CD4-positive, alpha-beta memory T cell (primary cell): ENCODE measurements at regions not wholly inside any gene's neighbourhood (a gene's known extent, or its start where the extent isn't known, plus 50 kb on each side); places are given as distances from the start of the nearest gene placed in this dataset.
"Not testable (repeated sequence)": the region's sequence is repeated elsewhere in the genome, so short reads cannot be mapped to it uniquely, and the experiment has no call there.

Experiments
- CTCF ChIA-PET: fragments of 350-600 bp; sonication (Branson Sonifier 250); formaldehyde crosslinking; loops from one replicate; lab custom pipeline; 2021; ENCODE audit warnings: inconsistent platforms; ENCODE audit not compliant: partially characterized antibody; lab: Charles Lee
- POLR2A ChIA-PET: fragments of 350-600 bp; sonication (Branson Sonifier 250); formaldehyde crosslinking; loops from one replicate; lab custom pipeline; 2021; ENCODE audit not compliant: partially characterized antibody; lab: Charles Lee
- DNase-seq, 5 donors: peaks; one replicate each; pipeline versions ENCODE4 v3.0.0 to v3.0.0-alpha.2; 2020 to 2022; ENCODE audit warnings: mixed read lengths in 1 of 5
- H3K27ac ChIP-seq: one replicate; pipeline ENCODE4 v1.7.0; 2013; ENCODE audit warnings: low read depth, low read length
- H3K27me3 ChIP-seq: 2 replicates; pipeline ENCODE4 v1.7.0; 2013; ENCODE audit warnings: mild to moderate bottlenecking, low read length, moderate library complexity; ENCODE audit not compliant: insufficient read depth
- H3K36me3 ChIP-seq: 2 replicates; pipeline ENCODE4 v1.7.0; 2013; ENCODE audit warnings: mild to moderate bottlenecking, low read length, moderate library complexity; ENCODE audit not compliant: insufficient read depth
- H3K4me1 ChIP-seq: 2 replicates; pipeline ENCODE4 v1.7.0; 2013; ENCODE audit warnings: mild to moderate bottlenecking, low read length, moderate library complexity; ENCODE audit not compliant: insufficient read depth
- H3K4me3 ChIP-seq, 2 donors: one replicate each; pipeline ENCODE4 v1.7.0; 2013; ENCODE audit warnings: low read length in 2 of 2, mild to moderate bottlenecking in 1 of 2
- H3K9me3 ChIP-seq, 2 donors: one replicate each; pipeline ENCODE4 v1.7.0; 2013; ENCODE audit warnings: low read length in 2 of 2, control low read depth in 1 of 2; ENCODE audit not compliant: control insufficient read depth in 1 of 2
- H3K27ac Mint-ChIP-seq, 7 donors: one replicate each; pipeline ENCODE4 v1.8.0; 2020 to 2021; ENCODE audit warnings: mixed read lengths in 7 of 7, mild to moderate bottlenecking in 6 of 7, inconsistent platforms in 3 of 7, moderate library complexity in 3 of 7
- H3K27me3 Mint-ChIP-seq, 2 donors: one replicate each; pipeline ENCODE4 v1.8.0; 2020 to 2021; ENCODE audit warnings: mixed read lengths in 2 of 2
- H3K36me3 Mint-ChIP-seq, 2 donors: one replicate each; pipeline ENCODE4 v1.8.0; 2020 to 2021; ENCODE audit warnings: mixed read lengths in 2 of 2, inconsistent platforms in 1 of 2, mild to moderate bottlenecking in 1 of 2
- H3K4me1 Mint-ChIP-seq, 4 donors: one replicate each; pipeline ENCODE4 v1.8.0; 2020 to 2021; ENCODE audit warnings: mixed read lengths in 4 of 4, mild to moderate bottlenecking in 1 of 4
- H3K4me3 Mint-ChIP-seq, 8 donors: one replicate each; pipeline ENCODE4 v1.8.0; 2020 to 2021; ENCODE audit warnings: mixed read lengths in 8 of 8, mild to moderate bottlenecking in 7 of 8, moderate library complexity in 6 of 8, inconsistent platforms in 3 of 8
- H3K9me3 Mint-ChIP-seq, 8 donors: one replicate each; pipeline ENCODE4 v1.8.0; 2020 to 2021; ENCODE audit warnings: mixed read lengths in 8 of 8, mild to moderate bottlenecking in 5 of 8, inconsistent platforms in 3 of 8, moderate library complexity in 1 of 8
- intact Hi-C: fragments of 100-400 bp; cut with micrococcal nuclease; formaldehyde crosslinking; loops from one replicate; pipeline ENCODE4 v1.15.1; 2023

DNA sequence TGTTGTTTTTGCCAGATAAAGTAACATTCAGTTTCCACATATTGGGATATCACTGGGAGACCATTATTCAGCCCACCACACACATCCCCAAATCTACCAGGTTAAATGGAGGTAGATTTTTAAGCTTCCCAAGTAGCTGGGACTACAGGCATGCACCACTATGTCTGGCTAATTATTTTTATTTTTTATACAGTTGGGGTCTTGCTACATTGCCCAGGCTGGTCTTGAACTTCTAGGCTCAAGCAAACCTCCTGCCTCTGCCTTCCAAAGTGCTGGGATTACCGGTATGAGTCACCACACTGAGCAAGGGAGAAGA, 96.6 kb upstream of the CHD2 start:
- Mint-ChIP-seq H3K4me1 (peaks cover 12 to 25% (median 21%) of the 10 kb centered on the region in 4 donors), H3K27me3 (no peaks in the 10 kb centered on the region), H3K36me3 (no peaks in the 10 kb centered on the region), H3K9me3 (no peaks in the 10 kb centered on the region), H3K4me3 (no peak overlapping the region), H3K27ac (peak overlapping the region in 4 of 7 donors; percentile 53 to 86 (median 56))
- no peaks in the 10 kb centered on the region for H3K36me3 ChIP-seq
- peaks cover 22% of the 10 kb centered on the region for H3K4me1 ChIP-seq
- H3K27me3 ChIP-seq = no peaks in the 10 kb centered on the region
- no peak overlapping the region for H3K4me3 ChIP-seq
- intact Hi-C loops = no loop called here
- no peak overlapping the region for H3K27ac ChIP-seq
- no peak for DNase-seq
- H3K9me3 ChIP-seq = no peaks in the 10 kb centered on the region
- CTCF ChIA-PET = interaction anchor here (0.9 to 2.0 kb wide), 3 partner anchors 104 to 114 kb away, joined by 3 to 8 read pairs (median 3); no protein-coding TSS in a partner anchor
- POLR2A ChIA-PET = interaction anchor here (1.4 to 14.5 kb wide), 3 partner anchors 84 to 111 kb away, joined by 10 to 1104 read pairs (median 592); partner anchors contain the start of gene CHD2

DNA sequence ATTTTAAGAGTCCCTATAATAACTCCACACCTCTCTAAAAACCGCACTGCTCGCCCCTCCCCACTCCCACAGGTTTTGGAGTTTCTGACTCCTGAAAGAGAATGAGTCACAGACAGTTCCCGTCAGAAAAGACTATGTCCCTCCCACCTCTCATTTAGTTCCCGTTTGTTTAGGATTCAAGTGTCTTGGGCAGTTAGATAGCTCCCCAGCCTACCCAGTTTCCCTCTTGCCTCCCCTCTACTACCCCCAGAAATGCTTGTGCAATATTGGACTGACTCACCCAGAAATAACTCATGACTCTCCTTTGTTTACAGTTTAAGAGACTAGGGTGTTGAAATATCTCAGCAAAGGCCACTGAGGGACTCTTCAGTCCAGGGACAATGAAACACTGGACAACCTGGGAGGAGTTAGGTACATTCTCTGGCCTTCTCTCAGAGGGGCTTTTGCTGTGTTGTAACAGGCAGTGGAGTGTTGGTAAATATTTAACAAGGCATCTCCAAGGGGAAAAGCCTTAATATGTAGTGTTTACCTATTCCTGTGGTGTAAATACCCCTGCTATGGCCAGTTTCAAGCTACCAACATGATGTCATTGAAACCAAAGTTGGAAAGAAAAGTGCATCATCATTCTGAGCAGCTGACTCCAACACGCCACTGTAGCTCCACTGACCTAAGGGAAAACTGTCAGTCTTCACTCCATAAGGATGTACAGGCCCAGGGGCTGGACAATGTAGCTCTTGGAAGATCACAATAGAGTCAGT, 96.1 kb upstream of the CHD2 start:
- intact Hi-C loops = no loop called here
- Mint-ChIP-seq H3K9me3 (no peaks in the 10 kb centered on the region), H3K27me3 (no peaks in the 10 kb centered on the region), H3K4me1 (peaks cover 14 to 29% (median 21%) of the 10 kb centered on the region in 4 donors), H3K36me3 (peaks cover 0 to 1% of the 10 kb centered on the region in 2 donors), H3K4me3 (peak overlapping the region in 2 of 8 donors; percentile 30 to 33), H3K27ac (peak overlapping the region; percentile 0 to 86 (median 54))
- H3K9me3 ChIP-seq = no peaks in the 10 kb centered on the region
- ChIA-PET CTCF (interaction anchor here (0.7 to 2.0 kb wide), 3 partner anchors 103 to 1771 kb away, joined by 3 to 8 read pairs (median 3); no protein-coding TSS in a partner anchor), POLR2A (interaction anchor here (0.9 to 14.5 kb wide), 4 partner anchors 83 to 142 kb away, joined by 3 to 1104 read pairs (median 301); partner anchors contain the start of gene CHD2)
- no peak overlapping the region for H3K4me3 ChIP-seq
- no peaks in the 10 kb centered on the region for H3K36me3 ChIP-seq
- no peak overlapping the region for H3K27ac ChIP-seq
- H3K4me1 ChIP-seq = peaks cover 22% of the 10 kb centered on the region
- peak in 1 of 5 donors; percentile 61 for DNase-seq
- H3K27me3 ChIP-seq = no peaks in the 10 kb centered on the region

DNA sequence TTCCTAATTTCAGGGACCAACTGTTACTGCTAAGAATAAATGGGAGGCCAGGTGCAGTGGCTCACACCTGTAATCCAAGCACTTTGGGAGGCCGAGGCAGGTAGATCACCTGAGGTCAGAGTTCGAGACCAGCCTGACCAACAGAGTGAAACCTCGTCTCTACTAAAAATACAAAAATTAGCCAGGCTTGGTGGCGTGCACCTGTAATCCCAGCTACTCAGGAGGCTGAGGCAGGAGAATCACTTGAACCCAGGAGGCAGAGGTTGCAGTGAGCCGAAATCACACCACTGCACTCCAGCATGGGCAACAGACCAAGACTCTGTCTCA, 95.6 kb upstream of the CHD2 start:
- DNase-seq, H3K36me3 Mint-ChIP-seq, H3K27me3 ChIP-seq, H3K4me3 ChIP-seq, H3K27ac ChIP-seq, H3K36me3 ChIP-seq, intact Hi-C loops, H3K9me3 ChIP-seq, H3K9me3 Mint-ChIP-seq, H3K27me3 Mint-ChIP-seq: not testable (repeated sequence)
- CTCF ChIA-PET = interaction anchor here (0.7 to 2.0 kb wide), 2 partner anchors 113 to 1771 kb away, joined by 3 to 8 read pairs; no protein-coding TSS in a partner anchor
- peaks cover 14 to 34% (median 21%) of the 10 kb centered on the region in 4 donors for H3K4me1 Mint-ChIP-seq
- peaks cover 23% of the 10 kb centered on the region for H3K4me1 ChIP-seq
- peak overlapping the region in 1 of 8 donors; percentile 30 for H3K4me3 Mint-ChIP-seq
- peak overlapping the region in 2 of 7 donors; percentile 25 to 58 for H3K27ac Mint-ChIP-seq
- POLR2A ChIA-PET = interaction anchor here (0.9 to 14.5 kb wide), 4 partner anchors 83 to 141 kb away, joined by 3 to 1104 read pairs (median 301); partner anchors contain the start of gene CHD2

DNA sequence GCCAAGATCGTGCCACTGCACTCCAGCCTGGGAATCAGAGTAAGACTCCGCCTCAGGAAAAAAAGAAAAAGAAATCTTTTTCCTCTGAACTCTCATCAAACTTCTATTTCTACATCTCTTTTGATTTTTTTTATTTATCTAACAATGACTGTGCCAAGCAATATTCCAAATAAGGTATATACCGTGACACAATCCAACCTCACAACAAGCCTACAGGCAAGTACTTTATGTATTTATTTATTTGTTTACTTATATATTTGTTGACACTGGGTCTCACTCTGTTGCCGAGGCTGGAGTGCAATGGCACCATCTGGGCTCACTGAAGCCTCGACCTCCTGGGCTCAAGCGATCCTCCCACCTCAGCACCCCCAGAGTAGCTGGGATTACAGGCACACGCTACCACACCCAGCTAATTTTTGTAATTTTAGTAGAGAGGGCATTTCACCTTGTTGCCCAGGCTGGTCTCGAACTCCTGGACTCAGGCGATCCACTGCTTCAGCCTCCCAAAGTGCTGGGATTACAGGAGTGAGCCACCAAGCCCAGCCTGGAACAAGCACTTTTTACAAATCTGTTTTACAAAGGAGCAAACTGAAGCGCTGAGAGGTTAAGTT, 94.9 kb upstream of the CHD2 start:
- no peak overlapping the region for H3K27ac Mint-ChIP-seq
- H3K4me1 Mint-ChIP-seq = peaks cover 15 to 41% (median 25%) of the 10 kb centered on the region in 4 donors

DNA sequence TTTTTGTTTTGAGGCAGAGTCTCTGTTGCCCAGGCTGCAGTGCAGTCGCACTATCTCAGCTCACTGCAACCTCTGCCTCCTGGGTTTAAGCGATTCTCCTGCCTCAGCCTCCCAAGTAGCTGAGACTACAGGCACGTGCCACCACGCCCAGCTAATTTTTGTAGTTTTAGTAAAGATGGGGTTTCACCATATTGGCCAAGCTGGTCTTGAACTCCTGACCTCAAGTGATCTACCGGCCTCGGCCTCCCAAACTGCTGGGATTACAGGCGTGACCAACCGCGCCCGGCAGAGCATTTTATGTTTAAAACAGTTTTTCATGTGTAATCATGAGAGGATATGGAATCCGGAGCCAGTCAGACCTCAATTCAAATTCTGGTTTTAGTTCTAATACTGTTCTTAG, 94.0 kb upstream of the CHD2 start:
- POLR2A ChIA-PET = interaction anchor here (1.0 to 14.5 kb wide), 5 partner anchors 14 to 109 kb away, joined by 4 to 1104 read pairs (median 295); partner anchors contain the start of gene CHD2
- H3K9me3 ChIP-seq, H3K36me3 ChIP-seq, H3K27ac ChIP-seq, DNase-seq, H3K4me3 ChIP-seq, H3K27me3 ChIP-seq, H3K36me3 Mint-ChIP-seq, H3K9me3 Mint-ChIP-seq, intact Hi-C loops, H3K27me3 Mint-ChIP-seq: not testable (repeated sequence)
- Mint-ChIP-seq H3K4me3 (peak overlapping the region in 4 of 8 donors; percentile 3 to 66 (median 42)), H3K27ac (peak overlapping the region in 6 of 7 donors; percentile 45 to 83 (median 76)), H3K4me1 (peaks cover 20 to 50% (median 32%) of the 10 kb centered on the region in 4 donors)
- CTCF ChIA-PET = interaction anchor here (0.9 to 6.1 kb wide), 6 partner anchors 9 to 115 kb away, joined by 3 to 66 read pairs (median 4); no protein-coding TSS in a partner anchor
- peaks cover 39% of the 10 kb centered on the region for H3K4me1 ChIP-seq

More for the DNA sequence above, 94.9 kb upstream of the CHD2 start:
- no peaks in the 10 kb centered on the region for H3K9me3 Mint-ChIP-seq
- H3K9me3 ChIP-seq = no peaks in the 10 kb centered on the region
- H3K4me1 ChIP-seq = peaks cover 29% of the 10 kb centered on the region
- H3K27me3 ChIP-seq = no peaks in the 10 kb centered on the region
- peaks cover 0 to 1% of the 10 kb centered on the region in 2 donors for H3K36me3 Mint-ChIP-seq
- DNase-seq = no peak
- H3K36me3 ChIP-seq = no peaks in the 10 kb centered on the region
- ChIA-PET POLR2A (interaction anchor here (0.7 to 14.5 kb wide), 6 partner anchors 8 to 110 kb away, joined by 3 to 1104 read pairs (median 150); partner anchors contain the start of gene CHD2), CTCF (interaction anchor here (0.9 to 6.1 kb wide), 6 partner anchors 8 to 116 kb away, joined by 3 to 66 read pairs (median 4); no protein-coding TSS in a partner anchor)
- intact Hi-C loops = no loop called here
- H3K27ac ChIP-seq = no peak overlapping the region
- H3K4me3 ChIP-seq = no peak overlapping the region
- no peak overlapping the region for H3K4me3 Mint-ChIP-seq
- no peaks in the 10 kb centered on the region for H3K27me3 Mint-ChIP-seq

DNA sequence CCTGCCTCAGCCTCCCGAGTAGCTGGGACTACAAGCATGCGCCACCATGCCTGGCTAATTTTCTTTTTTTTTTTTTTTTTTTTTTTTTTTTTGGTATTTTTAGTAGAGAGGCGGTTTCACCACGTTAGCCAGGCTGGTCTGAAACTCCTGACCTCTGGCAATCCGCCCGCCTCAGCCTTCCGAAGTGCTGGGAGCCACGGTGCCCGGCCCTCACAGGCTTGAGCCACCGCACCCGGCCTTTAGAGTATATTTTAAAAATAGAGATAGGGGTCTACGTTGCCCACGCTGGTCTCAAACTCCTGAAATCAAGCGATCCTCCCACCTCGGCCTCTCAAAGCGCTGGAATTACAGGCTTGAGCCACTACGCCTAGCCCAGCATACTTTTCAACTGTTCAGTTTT, 93.4 kb upstream of the CHD2 start:
- no peak overlapping the region for H3K27ac ChIP-seq
- peaks cover 45% of the 10 kb centered on the region for H3K4me1 ChIP-seq
- Mint-ChIP-seq H3K27me3 (no peaks in the 10 kb centered on the region), H3K27ac (peak overlapping the region in 3 of 7 donors; percentile 15 to 93 (median 53)), H3K4me1 (peaks cover 24 to 56% (median 35%) of the 10 kb centered on the region in 4 donors), H3K4me3 (no peak overlapping the region), H3K36me3 (peaks cover 0 to 1% of the 10 kb centered on the region in 2 donors), H3K9me3 (no peaks in the 10 kb centered on the region)
- H3K27me3 ChIP-seq = no peaks in the 10 kb centered on the region
- intact Hi-C loops = no loop called here
- H3K36me3 ChIP-seq = no peaks in the 10 kb centered on the region
- H3K4me3 ChIP-seq = no peak overlapping the region
- no peak for DNase-seq
- POLR2A ChIA-PET = interaction anchor here (3.7 to 14.5 kb wide), 5 partner anchors 9 to 114 kb away, joined by 39 to 1104 read pairs (median 295); partner anchors contain the start of gene CHD2
- no peaks in the 10 kb centered on the region for H3K9me3 ChIP-seq
- CTCF ChIA-PET = interaction anchor here (1.4 to 6.1 kb wide), 4 partner anchors 10 to 111 kb away, joined by 3 to 66 read pairs (median 20); no protein-coding TSS in a partner anchor
